ENCODE measurements at regions not wholly inside any gene's neighbourhood (a gene's known extent, or its start where the extent isn't known, plus 50 kb on each side); places are given as distances from the start of the nearest gene placed in this dataset.

DNA sequence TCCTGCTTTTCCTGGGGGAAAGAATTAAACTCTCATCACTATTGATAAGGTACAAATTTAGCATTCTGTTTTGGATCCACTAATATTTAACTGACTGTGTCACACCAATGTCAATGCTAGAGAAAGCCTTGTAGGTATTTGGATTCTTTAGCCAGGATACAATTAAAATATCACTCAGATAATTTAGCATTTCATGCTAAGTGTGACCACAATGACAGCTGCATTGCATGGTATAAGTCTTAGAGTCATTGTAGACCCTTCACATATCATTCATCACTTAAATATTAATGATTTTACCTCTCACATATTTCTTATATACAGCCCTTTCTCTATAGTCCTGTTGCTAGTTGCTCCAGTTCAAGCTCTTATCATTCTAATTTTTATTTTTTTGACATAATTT lies 85.3 kb upstream of the ATP2B1 start:
- Mint-ChIP-seq H3K27ac (no peak overlapping the region), H3K9me3 (peaks cover 2% of the 10 kb centered on the region), H3K27me3 (ENCODE audit: low read depth) (no peaks in the 10 kb centered on the region), H3K4me1 (no peaks in the 10 kb centered on the region), H3K4me3 (no peak overlapping the region), H3K36me3 (ENCODE audit: low read depth) (no peaks in the 10 kb centered on the region)
- TF ChIP-seq, protein P1, sequence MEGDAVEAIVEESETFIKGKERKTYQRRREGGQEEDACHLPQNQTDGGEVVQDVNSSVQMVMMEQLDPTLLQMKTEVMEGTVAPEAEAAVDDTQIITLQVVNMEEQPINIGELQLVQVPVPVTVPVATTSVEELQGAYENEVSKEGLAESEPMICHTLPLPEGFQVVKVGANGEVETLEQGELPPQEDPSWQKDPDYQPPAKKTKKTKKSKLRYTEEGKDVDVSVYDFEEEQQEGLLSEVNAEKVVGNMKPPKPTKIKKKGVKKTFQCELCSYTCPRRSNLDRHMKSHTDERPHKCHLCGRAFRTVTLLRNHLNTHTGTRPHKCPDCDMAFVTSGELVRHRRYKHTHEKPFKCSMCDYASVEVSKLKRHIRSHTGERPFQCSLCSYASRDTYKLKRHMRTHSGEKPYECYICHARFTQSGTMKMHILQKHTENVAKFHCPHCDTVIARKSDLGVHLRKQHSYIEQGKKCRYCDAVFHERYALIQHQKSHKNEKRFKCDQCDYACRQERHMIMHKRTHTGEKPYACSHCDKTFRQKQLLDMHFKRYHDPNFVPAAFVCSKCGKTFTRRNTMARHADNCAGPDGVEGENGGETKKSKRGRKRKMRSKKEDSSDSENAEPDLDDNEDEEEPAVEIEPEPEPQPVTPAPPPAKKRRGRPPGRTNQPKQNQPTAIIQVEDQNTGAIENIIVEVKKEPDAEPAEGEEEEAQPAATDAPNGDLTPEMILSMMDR (IDR thresholded peaks at IDR 0.05; ENCODE audit: unreplicated experiment in 3 of 3): no peak

DNA sequence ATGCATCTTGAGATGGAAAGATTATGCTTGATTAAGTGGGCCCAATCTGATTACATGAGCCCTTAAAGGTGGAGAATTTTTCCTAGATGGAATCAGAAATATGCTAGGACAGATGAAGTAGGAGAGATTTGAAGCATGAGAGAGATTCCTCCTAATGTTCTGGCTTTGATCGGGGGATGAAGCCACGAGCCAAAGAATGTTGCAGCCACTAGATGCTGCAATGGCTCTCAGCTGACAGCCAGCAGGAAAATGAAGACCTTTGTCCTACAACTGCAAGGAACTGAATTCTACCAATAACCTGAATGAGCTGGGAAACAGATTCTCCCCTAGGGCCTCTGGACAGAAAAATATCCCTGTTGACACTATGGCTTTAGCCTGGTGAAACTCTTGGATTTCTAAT lies 82.6 kb upstream of the ATP2B1 start:
- H3K9me3 Mint-ChIP-seq: peaks cover 16% of the 10 kb centered on the region
- no peak overlapping the region for H3K4me3 Mint-ChIP-seq
- H3K4me1 Mint-ChIP-seq: no peaks in the 10 kb centered on the region
- peaks cover 5% of the 10 kb centered on the region for H3K36me3 Mint-ChIP-seq (ENCODE audit: low read depth)
- H3K27me3 Mint-ChIP-seq (ENCODE audit: low read depth): no peaks in the 10 kb centered on the region
- H3K27ac Mint-ChIP-seq: no peak overlapping the region
- TF ChIP-seq, protein P1 (IDR thresholded peaks at IDR 0.05; ENCODE audit: unreplicated experiment in 3 of 3): no peak

DNA sequence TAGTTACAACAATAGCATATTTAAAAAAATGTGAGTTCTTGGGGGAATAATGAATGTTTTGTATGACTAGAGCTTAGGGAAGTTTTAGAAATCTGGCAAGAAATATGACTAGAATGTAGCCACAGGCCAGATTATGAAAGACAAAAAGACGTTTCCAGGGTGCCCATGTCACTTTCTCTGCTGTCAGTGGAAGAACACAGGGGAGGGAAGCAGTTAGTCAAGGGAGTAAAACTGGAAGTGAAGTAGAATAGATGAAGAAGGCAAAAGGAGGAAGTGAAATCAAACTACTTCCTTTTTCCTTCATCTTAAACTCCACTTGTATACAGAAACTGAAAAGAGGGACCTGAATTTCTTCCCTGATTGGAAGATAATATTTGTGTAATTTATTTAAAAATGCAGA lies 81.2 kb upstream of the ATP2B1 start:
- TF ChIP-seq, protein P1 (IDR thresholded peaks at IDR 0.05; ENCODE audit: unreplicated experiment in 3 of 3): no peak
- Mint-ChIP-seq H3K4me3 (no peak overlapping the region), H3K9me3 (peaks cover 24% of the 10 kb centered on the region), H3K4me1 (no peaks in the 10 kb centered on the region), H3K36me3 (ENCODE audit: low read depth) (peaks cover 11% of the 10 kb centered on the region), H3K27ac (no peak overlapping the region), H3K27me3 (ENCODE audit: low read depth) (no peaks in the 10 kb centered on the region)

DNA sequence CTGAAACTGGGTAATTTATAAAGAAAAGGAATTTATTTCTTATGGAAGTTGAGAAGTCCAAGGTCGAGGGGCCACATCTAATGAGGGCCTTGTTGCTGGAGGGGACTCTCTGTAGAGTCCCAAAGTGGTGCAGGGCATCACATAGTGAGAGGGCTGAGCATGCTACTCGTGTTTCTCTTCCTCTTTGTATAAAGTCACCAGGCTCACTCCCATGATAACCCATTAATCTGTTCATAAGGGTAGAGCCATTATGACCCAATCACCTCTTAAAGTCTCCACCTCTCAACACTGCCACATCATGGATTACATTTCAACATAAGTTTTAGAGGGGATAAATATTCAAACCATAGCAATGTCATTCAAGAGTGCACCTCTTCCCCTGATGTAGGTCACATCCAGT lies 79.1 kb upstream of the ATP2B1 start:
- no peak overlapping the region for H3K27ac Mint-ChIP-seq
- peaks cover 26% of the 10 kb centered on the region for H3K9me3 Mint-ChIP-seq
- H3K4me1 Mint-ChIP-seq: peaks cover 13% of the 10 kb centered on the region
- TF ChIP-seq, protein P1 (IDR thresholded peaks at IDR 0.05; ENCODE audit: unreplicated experiment in 3 of 3): no peak
- peaks cover 11% of the 10 kb centered on the region for H3K36me3 Mint-ChIP-seq (ENCODE audit: low read depth)
- H3K4me3 Mint-ChIP-seq: no peak overlapping the region
- H3K27me3 Mint-ChIP-seq (ENCODE audit: low read depth): no peaks in the 10 kb centered on the region

DNA sequence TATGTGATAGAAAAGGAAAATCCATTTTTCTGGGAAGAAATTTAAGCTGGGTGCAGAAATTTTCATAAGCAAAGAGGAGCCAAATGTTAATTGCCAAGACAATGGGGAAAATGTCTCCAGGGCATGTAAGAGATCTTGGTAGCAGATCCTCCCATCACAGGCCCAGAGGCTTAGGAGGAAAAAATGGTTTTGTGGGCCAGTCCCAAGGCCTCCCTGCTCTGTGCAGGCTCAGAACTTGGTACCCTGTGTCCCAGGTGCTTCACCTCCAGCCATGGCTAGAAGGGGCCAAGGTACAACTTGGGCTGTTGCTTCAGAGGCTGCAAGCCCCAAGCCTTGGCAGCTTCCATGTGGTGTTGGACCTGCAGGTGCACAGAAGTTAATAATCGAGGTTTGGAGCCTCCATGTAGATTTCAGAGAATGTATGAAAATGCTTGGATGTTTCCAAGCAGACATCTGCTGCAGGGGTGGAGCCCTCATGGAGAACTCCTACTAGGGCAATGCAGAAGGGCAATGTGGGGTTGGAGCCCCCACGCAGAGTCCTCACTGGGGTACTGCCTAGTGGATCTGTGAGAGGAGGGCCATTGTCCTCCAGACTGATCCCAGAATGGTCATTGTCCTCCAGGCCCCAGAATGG lies 77.7 kb upstream of the ATP2B1 start:
- Mint-ChIP-seq H3K27ac (no peak overlapping the region), H3K4me1 (peaks cover 22% of the 10 kb centered on the region), H3K9me3 (peaks cover 26% of the 10 kb centered on the region), H3K36me3 (ENCODE audit: low read depth) (peaks cover 11% of the 10 kb centered on the region), H3K4me3 (no peak overlapping the region), H3K27me3 (ENCODE audit: low read depth) (no peaks in the 10 kb centered on the region)
- TF ChIP-seq, protein P1 (IDR thresholded peaks at IDR 0.05; ENCODE audit: unreplicated experiment in 3 of 3): no peak

DNA sequence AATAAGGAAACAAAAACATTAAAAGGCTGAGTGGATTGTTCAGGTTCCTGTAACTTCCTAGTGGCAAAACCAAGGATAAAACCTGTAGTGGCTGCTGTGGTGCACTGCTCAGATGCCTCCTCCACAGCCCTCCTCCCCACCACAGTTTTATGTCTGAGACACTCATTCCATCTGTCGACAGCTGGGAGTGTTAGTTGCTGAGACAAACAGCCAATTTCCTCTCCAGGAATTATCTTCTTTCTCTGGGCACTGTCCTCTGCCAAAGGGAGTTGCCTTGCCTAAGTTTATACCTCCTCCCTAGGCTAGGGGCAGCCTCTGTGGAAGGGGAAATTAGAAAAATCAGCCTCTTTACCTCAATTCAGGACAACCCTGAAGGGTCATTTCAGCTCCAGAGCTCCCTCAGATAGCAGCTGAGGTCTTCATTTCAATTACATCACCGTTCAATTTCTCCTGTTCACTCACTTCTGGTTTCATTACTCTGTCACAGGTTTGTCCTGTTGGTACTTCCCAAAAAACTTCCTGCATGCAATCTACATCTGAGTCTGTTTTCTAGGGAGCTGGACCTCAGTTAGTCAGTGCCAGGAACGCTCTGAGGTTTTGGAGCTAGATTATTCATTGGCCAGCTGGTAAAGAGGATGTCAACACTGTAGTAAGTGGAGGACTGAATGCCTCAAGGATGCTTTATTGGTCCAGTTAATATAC lies 74.9 kb upstream of the ATP2B1 start:
- Mint-ChIP-seq H3K27me3 (ENCODE audit: low read depth) (no peaks in the 10 kb centered on the region), H3K9me3 (peaks cover 24% of the 10 kb centered on the region), H3K4me1 (peaks cover 25% of the 10 kb centered on the region), H3K36me3 (ENCODE audit: low read depth) (peaks cover 11% of the 10 kb centered on the region), H3K4me3 (no peak overlapping the region), H3K27ac (peak overlapping the region; percentile 36 to 45 (median 40))
- TF ChIP-seq, protein P1 (IDR thresholded peaks at IDR 0.05; ENCODE audit: unreplicated experiment in 3 of 3): no peak

Data from nephron (organoid).